ENCODE measurements at regions not wholly inside any gene's neighbourhood (a gene's known extent, or its start where the extent isn't known, plus 50 kb on each side); places are given as distances from the start of the nearest gene placed in this dataset.
A peak's percentile ranks its signal among the peaks of the same experiment; 100 is the strongest.

GRCh38 chr4:138562544-138562991 is 320.4 kb upstream of the SLC7A11 start:
- no peak for DNase-seq (ENCODE audit: low read depth)

- DNase-seq (ENCODE audit: low read depth) = no peak
These were observed 319.8 kb upstream of the SLC7A11 start for GRCh38 chr4:138561906-138562305.

GRCh38 chr4:138561276-138561880 is 319.2 kb upstream of the SLC7A11 start:
- DNase-seq (ENCODE audit: low read depth) = no peak

GRCh38 chr4:138560448-138560847 is 318.3 kb upstream of the SLC7A11 start:
- DNase-seq (ENCODE audit: low read depth) = no peak

- DNase-seq (ENCODE audit: low read depth) = no peak
These were observed 316.7 kb upstream of the SLC7A11 start for GRCh38 chr4:138558886-138559285.

- peak; percentile 1 for DNase-seq (ENCODE audit: low read depth)
These were observed 313.4 kb upstream of the SLC7A11 start for GRCh38 chr4:138555584-138555983.

GRCh38 chr4:138555108-138555507 is 313.0 kb upstream of the SLC7A11 start:
- DNase-seq (ENCODE audit: low read depth) = no peak

- no peak for DNase-seq (ENCODE audit: low read depth)
These were observed 311.1 kb upstream of the SLC7A11 start for GRCh38 chr4:138553001-138553845.

- no peak for DNase-seq (ENCODE audit: low read depth)
These were observed 300.1 kb upstream of the SLC7A11 start for GRCh38 chr4:138542191-138542776.

- no peak for DNase-seq (ENCODE audit: low read depth)
These were observed 298.1 kb upstream of the SLC7A11 start for GRCh38 chr4:138540056-138540800.

GRCh38 chr4:138538743-138539142 is 296.6 kb upstream of the SLC7A11 start:
- no peak for DNase-seq (ENCODE audit: low read depth)

- DNase-seq (ENCODE audit: low read depth) = no peak
These were observed 295.8 kb upstream of the SLC7A11 start for GRCh38 chr4:138537731-138538490.

GRCh38 chr4:138535316-138535715 is 293.2 kb upstream of the SLC7A11 start:
- no peak for DNase-seq (ENCODE audit: low read depth)

GRCh38 chr4:138522366-138522765 is 280.2 kb upstream of the SLC7A11 start:
- no peak for DNase-seq (ENCODE audit: low read depth)

- no peak for DNase-seq (ENCODE audit: low read depth)
These were observed 279.7 kb upstream of the SLC7A11 start for GRCh38 chr4:138521809-138522208.

- no peak for DNase-seq (ENCODE audit: low read depth)
These were observed 277.3 kb upstream of the SLC7A11 start for GRCh38 chr4:138519436-138519835.

GRCh38 chr4:138513535-138513934 is 271.4 kb upstream of the SLC7A11 start:
- no peak for DNase-seq (ENCODE audit: low read depth)

- no peak for DNase-seq (ENCODE audit: low read depth)
These were observed 270.6 kb upstream of the SLC7A11 start for GRCh38 chr4:138512756-138513155.

GRCh38 chr4:138510053-138510452 is 267.9 kb upstream of the SLC7A11 start:
- no peak for DNase-seq (ENCODE audit: low read depth)

GRCh38 chr4:138509346-138509745 is 267.2 kb upstream of the SLC7A11 start:
- DNase-seq (ENCODE audit: low read depth) = no peak

GRCh38 chr4:138507522-138507921 is 265.4 kb upstream of the SLC7A11 start:
- peak; percentile 42 for DNase-seq (ENCODE audit: low read depth)

- DNase-seq (ENCODE audit: low read depth) = no peak
These were observed 259.5 kb upstream of the SLC7A11 start for GRCh38 chr4:138501614-138502013.
